Memory B cell (primary cell): ENCODE measurements at regions not wholly inside any gene's neighbourhood (a gene's known extent, or its start where the extent isn't known, plus 50 kb on each side); places are given as distances from the start of the nearest gene placed in this dataset.

Source experiments
- ATAC-seq: fragments of 150-1000 bp; cut with Tn5 transposase; 2 replicates; pipeline ENCODE4 v1.10.0; 2021; ENCODE audit warnings: low read depth, mild to moderate bottlenecking, moderate library complexity
- DNase-seq, 2 donors: peaks; one replicate each; pipeline ENCODE4 v3.0.0; 2022; ENCODE audit warnings: low spot score in 2 of 2
- H3K27ac Mint-ChIP-seq: one replicate; pipeline ENCODE4 v1.8.0; 2022; ENCODE audit warnings: mild to moderate bottlenecking, moderate library complexity, mixed read lengths
- H3K27me3 Mint-ChIP-seq: one replicate; pipeline ENCODE4 v1.8.0; 2022; ENCODE audit warnings: mixed read lengths
- H3K36me3 Mint-ChIP-seq: one replicate; pipeline ENCODE4 v1.8.0; 2022; ENCODE audit warnings: mild to moderate bottlenecking, mixed read lengths
- H3K4me1 Mint-ChIP-seq: one replicate; pipeline ENCODE4 v1.8.0; 2022; ENCODE audit warnings: mixed read lengths
- H3K4me3 Mint-ChIP-seq: one replicate; pipeline ENCODE4 v1.8.0; 2022; ENCODE audit warnings: mild to moderate bottlenecking, moderate library complexity, mixed read lengths
- H3K9me3 Mint-ChIP-seq: one replicate; pipeline ENCODE4 v1.8.0; 2022; ENCODE audit warnings: mixed read lengths

- ATAC-seq: no peak
- H3K36me3 Mint-ChIP-seq: no peaks in the 10 kb centered on the region
- H3K4me3 Mint-ChIP-seq: no peak overlapping the region
- no peak overlapping the region for H3K27ac Mint-ChIP-seq
- H3K4me1 Mint-ChIP-seq: no peaks in the 10 kb centered on the region
- peaks cover 7% of the 10 kb centered on the region for H3K9me3 Mint-ChIP-seq
- H3K27me3 Mint-ChIP-seq: peaks cover 1% of the 10 kb centered on the region
- DNase-seq: no peak
Measured at GRCh38 chr19:29323021-29323430, 110.1 kb upstream of the UQCRFS1 start.

DNA sequence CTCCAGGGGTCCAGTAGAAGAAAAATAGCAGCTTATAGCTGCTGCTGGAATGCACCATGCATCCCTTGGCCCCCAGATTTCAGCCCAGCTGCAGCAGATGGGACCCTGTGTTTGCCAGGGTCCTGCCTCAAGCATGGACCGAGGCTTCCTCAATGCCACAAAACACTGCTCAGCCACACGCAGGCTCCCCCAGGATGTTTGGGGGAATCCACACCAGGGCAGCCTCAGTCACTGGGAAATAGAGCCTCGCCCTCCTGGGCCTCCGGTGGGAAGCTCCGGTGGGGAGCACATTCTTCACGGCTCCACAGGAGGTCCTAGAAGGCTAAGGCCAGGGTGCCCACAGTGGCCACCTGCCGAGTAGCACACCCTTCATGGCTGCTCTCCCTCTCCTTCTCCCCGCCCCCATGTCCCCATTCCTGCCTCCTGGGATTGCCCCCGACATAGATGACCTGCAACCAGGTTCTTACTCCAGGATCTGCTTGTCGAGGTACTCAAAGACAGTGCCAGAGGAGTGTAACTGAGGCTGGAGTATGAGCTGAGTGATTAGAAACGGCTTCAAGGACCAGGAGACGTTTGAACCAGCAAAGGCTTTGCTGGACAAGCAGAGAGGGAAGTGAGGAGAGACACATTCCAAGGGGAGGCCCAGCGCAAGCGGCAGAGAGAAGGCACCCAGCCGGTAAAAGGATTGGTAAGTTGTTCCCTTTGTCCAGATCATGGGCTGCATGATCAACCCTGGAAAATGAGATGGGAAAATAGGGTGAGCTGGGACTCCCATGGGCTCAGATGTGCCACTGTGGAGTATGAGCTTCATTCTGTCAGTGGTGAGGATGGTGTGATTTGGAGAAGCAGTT is 110.7 kb upstream of the UQCRFS1 start:
- no peak for ATAC-seq
- H3K4me3 Mint-ChIP-seq: no peak overlapping the region
- H3K27me3 Mint-ChIP-seq: peaks cover 1% of the 10 kb centered on the region
- no peak for DNase-seq
- no peak overlapping the region for H3K27ac Mint-ChIP-seq
- H3K9me3 Mint-ChIP-seq: peaks cover 9% of the 10 kb centered on the region
- no peaks in the 10 kb centered on the region for H3K4me1 Mint-ChIP-seq
- peaks cover 2% of the 10 kb centered on the region for H3K36me3 Mint-ChIP-seq

DNA sequence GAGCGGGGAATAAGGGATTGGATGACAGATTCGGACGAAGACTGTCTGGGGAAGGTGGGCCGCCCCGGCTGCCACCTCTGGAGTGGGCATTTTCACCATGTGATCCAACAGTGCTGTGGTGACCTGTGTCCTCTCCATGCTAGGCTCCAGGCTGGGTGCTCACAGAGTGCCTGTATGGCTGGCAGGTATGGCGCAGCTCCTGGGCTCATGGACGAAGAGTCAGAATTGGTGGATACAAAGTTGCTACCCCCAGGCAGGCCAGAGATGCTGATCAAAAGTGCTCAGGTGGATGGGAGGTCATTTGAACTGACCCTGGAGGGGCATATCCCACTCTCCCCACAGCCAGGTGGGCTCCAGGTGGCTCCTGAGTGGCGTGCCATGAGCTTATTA is 111.3 kb upstream of the UQCRFS1 start:
- Mint-ChIP-seq H3K27ac (no peak overlapping the region), H3K36me3 (peaks cover 2% of the 10 kb centered on the region), H3K27me3 (peaks cover 1% of the 10 kb centered on the region), H3K9me3 (peaks cover 12% of the 10 kb centered on the region), H3K4me1 (no peaks in the 10 kb centered on the region), H3K4me3 (no peak overlapping the region)
- no peak for DNase-seq
- no peak for ATAC-seq

GRCh38 chr19:29324717-29325116 is 111.8 kb upstream of the UQCRFS1 start:
- peaks cover 2% of the 10 kb centered on the region for H3K36me3 Mint-ChIP-seq
- H3K27ac Mint-ChIP-seq: no peak overlapping the region
- peaks cover 12% of the 10 kb centered on the region for H3K9me3 Mint-ChIP-seq
- H3K4me3 Mint-ChIP-seq: no peak overlapping the region
- H3K4me1 Mint-ChIP-seq: no peaks in the 10 kb centered on the region
- no peak for DNase-seq
- H3K27me3 Mint-ChIP-seq: peaks cover 1% of the 10 kb centered on the region
- no peak for ATAC-seq

- ATAC-seq (no peak), DNase-seq (no peak)
- Mint-ChIP-seq H3K9me3 (peaks cover 12% of the 10 kb centered on the region), H3K27ac (no peak overlapping the region), H3K36me3 (peaks cover 2% of the 10 kb centered on the region), H3K4me3 (no peak overlapping the region), H3K27me3 (peaks cover 1% of the 10 kb centered on the region), H3K4me1 (no peaks in the 10 kb centered on the region)
Measured at GRCh38 chr19:29325241-29325975, 112.5 kb upstream of the UQCRFS1 start.

- peaks cover 1% of the 10 kb centered on the region for H3K27me3 Mint-ChIP-seq
- no peak for ATAC-seq
- H3K4me3 Mint-ChIP-seq: no peak overlapping the region
- no peak for DNase-seq
- H3K27ac Mint-ChIP-seq: no peak overlapping the region
- no peaks in the 10 kb centered on the region for H3K4me1 Mint-ChIP-seq
- peaks cover 2% of the 10 kb centered on the region for H3K36me3 Mint-ChIP-seq
- peaks cover 14% of the 10 kb centered on the region for H3K9me3 Mint-ChIP-seq
Measured at GRCh38 chr19:29326351-29326750, 113.4 kb upstream of the UQCRFS1 start.

DNA sequence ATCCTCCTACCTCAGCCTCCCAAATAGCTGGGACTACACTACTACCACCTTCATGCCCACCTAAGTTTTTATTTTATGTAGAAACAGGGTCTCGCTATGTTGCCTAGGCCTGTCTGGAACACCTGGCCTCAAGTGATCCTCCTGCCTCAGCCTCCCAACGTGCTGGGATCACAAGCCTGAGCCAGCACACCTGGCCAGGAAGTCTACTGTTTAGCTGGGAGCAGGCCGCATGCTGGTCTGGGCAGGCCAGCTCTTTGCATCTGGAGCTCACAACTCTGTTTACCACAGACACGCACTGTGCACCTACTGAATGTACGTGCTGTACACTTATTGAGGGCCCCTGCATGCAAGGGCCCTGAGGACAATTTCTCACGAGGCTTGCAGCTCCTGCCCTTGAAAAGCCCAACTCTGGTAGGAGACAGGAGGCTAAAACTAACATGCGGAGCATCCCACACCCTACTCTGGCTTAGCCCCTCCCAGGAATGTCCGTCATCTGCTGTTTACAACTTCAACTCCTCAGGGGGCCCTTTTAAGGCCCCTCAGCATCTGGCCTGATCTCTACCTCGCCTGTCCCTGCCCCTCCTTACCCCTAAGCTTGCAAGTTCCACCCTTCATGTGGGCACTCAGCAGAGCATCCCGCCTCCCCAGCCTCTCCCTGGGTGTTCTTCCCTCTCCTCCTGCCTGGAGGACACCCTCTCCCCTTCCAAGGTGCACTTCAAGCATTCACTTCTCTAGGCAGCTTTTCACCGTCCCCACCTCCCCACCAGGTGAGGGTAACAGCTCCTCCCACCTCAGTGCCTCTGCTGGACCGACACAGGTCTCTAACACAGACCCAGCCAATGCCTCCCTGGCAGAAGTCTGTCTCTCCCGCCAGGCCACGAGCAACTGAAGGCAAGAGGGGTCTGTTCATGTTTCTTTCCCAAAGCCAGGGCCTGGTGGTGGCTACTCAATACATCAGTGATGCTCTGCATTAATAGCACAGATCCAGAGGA is 114.2 kb upstream of the UQCRFS1 start:
- peaks cover 1% of the 10 kb centered on the region for H3K27me3 Mint-ChIP-seq
- H3K36me3 Mint-ChIP-seq: peaks cover 2% of the 10 kb centered on the region
- H3K4me3 Mint-ChIP-seq: no peak overlapping the region
- H3K4me1 Mint-ChIP-seq: no peaks in the 10 kb centered on the region
- H3K9me3 Mint-ChIP-seq: peaks cover 14% of the 10 kb centered on the region
- no peak for ATAC-seq
- H3K27ac Mint-ChIP-seq: no peak overlapping the region
- no peak for DNase-seq

- Mint-ChIP-seq H3K27me3 (peaks cover 1% of the 10 kb centered on the region), H3K36me3 (peaks cover 2% of the 10 kb centered on the region), H3K4me3 (no peak overlapping the region), H3K4me1 (no peaks in the 10 kb centered on the region), H3K9me3 (peaks cover 14% of the 10 kb centered on the region), H3K27ac (no peak overlapping the region)
- DNase-seq (no peak), ATAC-seq (no peak)
Measured at GRCh38 chr19:29328586-29328985, 115.6 kb upstream of the UQCRFS1 start.

DNA sequence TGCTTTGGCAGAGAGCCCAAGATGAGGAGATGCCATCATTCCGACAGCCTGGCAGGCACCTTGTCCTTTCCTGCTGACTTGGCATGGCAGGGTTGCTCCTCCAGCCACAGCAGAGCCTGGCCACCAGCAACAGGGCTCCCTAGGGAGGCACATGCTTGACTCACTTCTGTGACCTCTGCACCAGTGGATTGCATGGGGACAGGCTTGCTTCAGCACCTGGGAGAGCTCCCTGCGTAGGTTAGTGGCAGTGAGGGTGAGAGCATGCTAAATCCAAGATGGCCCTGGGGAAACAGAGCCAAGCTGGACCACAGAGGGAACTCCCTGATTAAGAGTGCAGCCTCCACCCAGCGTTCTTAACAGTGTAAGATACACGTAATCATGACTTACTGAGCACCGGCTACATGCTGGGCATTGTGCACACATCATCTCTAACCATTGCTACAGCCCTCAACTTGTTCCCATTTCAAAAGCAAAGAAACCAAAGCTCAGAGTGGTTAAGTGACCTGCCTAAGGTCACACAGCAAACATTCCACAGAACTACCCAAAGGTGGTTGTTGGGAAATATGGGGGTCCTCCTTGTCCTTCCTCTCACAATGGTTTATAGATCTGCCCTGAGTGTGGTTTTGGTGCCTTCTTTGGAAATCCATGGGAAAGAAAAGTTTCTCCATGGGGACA is 116.6 kb upstream of the UQCRFS1 start:
- H3K4me3 Mint-ChIP-seq: no peak overlapping the region
- no peak overlapping the region for H3K27ac Mint-ChIP-seq
- DNase-seq: no peak
- peaks cover 14% of the 10 kb centered on the region for H3K9me3 Mint-ChIP-seq
- no peak for ATAC-seq
- peaks cover 1% of the 10 kb centered on the region for H3K27me3 Mint-ChIP-seq
- peaks cover 2% of the 10 kb centered on the region for H3K36me3 Mint-ChIP-seq
- no peaks in the 10 kb centered on the region for H3K4me1 Mint-ChIP-seq

DNA sequence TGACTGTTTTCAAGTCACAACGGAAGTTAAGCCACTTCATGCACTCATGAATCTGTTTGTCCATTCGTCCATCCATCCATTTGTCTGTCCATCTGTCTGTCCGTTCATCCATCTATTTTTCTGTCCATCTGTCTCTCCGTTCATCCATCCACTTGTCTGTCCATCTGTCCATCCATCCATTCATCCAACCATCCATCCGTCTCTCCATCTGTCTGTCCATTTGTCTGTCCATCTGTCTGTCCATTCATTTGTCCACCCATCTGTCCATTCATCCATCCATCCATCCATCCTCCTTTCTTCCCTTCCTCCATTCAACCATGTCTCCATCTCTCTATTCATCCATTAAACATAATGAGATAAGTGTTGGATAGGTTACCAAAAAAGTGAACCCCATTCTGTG is 123.5 kb upstream of the UQCRFS1 start:
- ATAC-seq: no peak
- peaks cover 11% of the 10 kb centered on the region for H3K9me3 Mint-ChIP-seq
- no peak for DNase-seq
- no peaks in the 10 kb centered on the region for H3K36me3 Mint-ChIP-seq
- no peak overlapping the region for H3K4me3 Mint-ChIP-seq
- no peak overlapping the region for H3K27ac Mint-ChIP-seq
- no peaks in the 10 kb centered on the region for H3K27me3 Mint-ChIP-seq
- no peaks in the 10 kb centered on the region for H3K4me1 Mint-ChIP-seq

DNA sequence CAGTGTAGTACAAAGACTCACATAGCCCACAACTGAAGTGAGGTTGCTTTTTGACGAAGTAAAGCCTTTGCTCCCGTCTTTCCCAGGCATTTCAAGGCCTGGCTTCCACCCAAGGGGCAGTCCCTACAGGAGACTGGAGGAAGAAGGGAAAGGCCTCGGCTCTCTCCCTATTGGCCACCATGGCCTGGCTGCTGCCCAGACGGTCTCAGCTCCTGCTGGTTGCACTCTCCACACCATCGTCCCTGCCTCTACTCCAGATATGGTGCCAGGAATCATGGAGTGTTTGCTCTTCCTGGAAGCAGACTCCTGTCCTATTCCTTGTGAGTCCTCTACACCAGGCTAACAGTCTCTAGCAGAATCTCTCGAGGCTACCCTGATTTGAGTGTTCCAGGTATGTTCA is 124.1 kb upstream of the UQCRFS1 start:
- H3K27ac Mint-ChIP-seq: no peak overlapping the region
- H3K4me3 Mint-ChIP-seq: no peak overlapping the region
- DNase-seq: no peak
- H3K4me1 Mint-ChIP-seq: no peaks in the 10 kb centered on the region
- H3K9me3 Mint-ChIP-seq: peaks cover 11% of the 10 kb centered on the region
- H3K36me3 Mint-ChIP-seq: no peaks in the 10 kb centered on the region
- no peak for ATAC-seq
- H3K27me3 Mint-ChIP-seq: no peaks in the 10 kb centered on the region

GRCh38 chr19:29338480-29338879 is 125.5 kb upstream of the UQCRFS1 start:
- H3K27ac Mint-ChIP-seq: no peak overlapping the region
- no peak for DNase-seq
- H3K27me3 Mint-ChIP-seq: no peaks in the 10 kb centered on the region
- no peaks in the 10 kb centered on the region for H3K4me1 Mint-ChIP-seq
- H3K4me3 Mint-ChIP-seq: no peak overlapping the region
- peaks cover 2% of the 10 kb centered on the region for H3K36me3 Mint-ChIP-seq
- peaks cover 12% of the 10 kb centered on the region for H3K9me3 Mint-ChIP-seq
- ATAC-seq: no peak

- Mint-ChIP-seq H3K27me3 (no peaks in the 10 kb centered on the region), H3K4me3 (no peak overlapping the region), H3K4me1 (no peaks in the 10 kb centered on the region)
Measured at GRCh38 chr19:29342721-29343120, 129.8 kb upstream of the UQCRFS1 start.

More at GRCh38 chr19:29342721-29343120, 129.8 kb upstream of the UQCRFS1 start:
- ATAC-seq: no peak
- Mint-ChIP-seq H3K27ac (no peak overlapping the region), H3K9me3 (peaks cover 23% of the 10 kb centered on the region), H3K36me3 (peaks cover 3% of the 10 kb centered on the region)
- no peak for DNase-seq
